Mesenchymal stem cell (in vitro differentiated cells and primary cell): ENCODE measurements at regions not wholly inside any gene's neighbourhood (a gene's known extent, or its start where the extent isn't known, plus 50 kb on each side); places are given as distances from the start of the nearest gene placed in this dataset.

Experiments used
- DNase-seq: peaks from one replicate; pipeline ENCODE4 v3.0.0-alpha.2; 2013
- H2AFZ ChIP-seq: one replicate; pipeline ENCODE4 v1.6.1; 2013; ENCODE audit warnings: low read depth, mild to moderate bottlenecking, control low read depth, inconsistent platforms, low read length, moderate library complexity
- H2AK5ac ChIP-seq: 2 replicates; pipeline ENCODE4 v1.6.1; 2013; ENCODE audit warnings: low read length, moderate library complexity, mild to moderate bottlenecking, inconsistent platforms; ENCODE audit not compliant: severe bottlenecking
- H2BK120ac ChIP-seq: one replicate; pipeline ENCODE4 v1.6.1; 2013; ENCODE audit warnings: low read depth, mild to moderate bottlenecking, inconsistent platforms, low read length, moderate library complexity
- H2BK12ac ChIP-seq, 2 experiments: one replicate each; pipeline ENCODE4 v1.6.1; 2013; ENCODE audit warnings: inconsistent platforms in 2 of 2, low read length in 2 of 2, mild to moderate bottlenecking in 2 of 2, moderate library complexity in 2 of 2, control low read depth in 1 of 2
- H2BK15ac ChIP-seq: one replicate; pipeline ENCODE4 v1.6.1; 2013; ENCODE audit warnings: mild to moderate bottlenecking, low read depth, inconsistent platforms; ENCODE audit not compliant: poor library complexity, severe bottlenecking
- H2BK5ac ChIP-seq: 2 replicates; pipeline ENCODE4 v1.6.1; 2013; ENCODE audit warnings: low read depth, mild to moderate bottlenecking, low read length, control low read depth, inconsistent platforms; ENCODE audit not compliant: poor library complexity, severe bottlenecking
- H3K14ac ChIP-seq, 2 experiments: one replicate each; pipeline ENCODE4 v1.6.1; 2013; ENCODE audit warnings: inconsistent platforms in 2 of 2, low read length in 2 of 2, control low read depth in 1 of 2, mild to moderate bottlenecking in 1 of 2, moderate library complexity in 1 of 2
- H3K18ac ChIP-seq, 2 experiments: one replicate each; pipeline ENCODE4 v1.6.1; 2013; ENCODE audit warnings: inconsistent platforms in 2 of 2, low read length in 2 of 2, control low read depth in 1 of 2, low read depth in 1 of 2, mild to moderate bottlenecking in 1 of 2
- H3K23ac ChIP-seq, 2 experiments: one replicate each; pipeline ENCODE4 v1.6.1; 2013; ENCODE audit warnings: inconsistent platforms in 2 of 2, low read length in 2 of 2, mild to moderate bottlenecking in 2 of 2, moderate library complexity in 2 of 2, control low read depth in 1 of 2
- H3K27ac ChIP-seq: 2 replicates; pipeline ENCODE4 v1.5.1; 2013; ENCODE audit warnings: mild to moderate bottlenecking, moderate library complexity, low read length, control low read depth, inconsistent platforms; ENCODE audit not compliant: poor library complexity, severe bottlenecking
- H3K27me3 ChIP-seq, 2 experiments: 2 replicates each; pipeline versions ENCODE4 v1.6.1 to v1.7.0; 2013; ENCODE audit warnings: low read length in 2 of 2, mild to moderate bottlenecking in 2 of 2, moderate library complexity in 2 of 2, control low read depth in 1 of 2, inconsistent platforms in 1 of 2; ENCODE audit not compliant: control insufficient read depth in 1 of 2, insufficient read depth in 1 of 2
- H3K36me3 ChIP-seq, 2 experiments: 2 replicates each; pipeline versions ENCODE4 v1.6.1 to v1.7.0; 2013; ENCODE audit warnings: low read length in 2 of 2, control low read depth in 1 of 2, inconsistent platforms in 1 of 2, low read depth in 1 of 2, mild to moderate bottlenecking in 1 of 2; ENCODE audit not compliant: insufficient read depth in 2 of 2, control insufficient read depth in 1 of 2
- H3K4ac ChIP-seq, 2 experiments: one replicate each; pipeline ENCODE4 v1.6.1; 2013; ENCODE audit warnings: inconsistent platforms in 2 of 2, low read length in 2 of 2, mild to moderate bottlenecking in 2 of 2, moderate library complexity in 2 of 2, control low read depth in 1 of 2, low read depth in 1 of 2
- H3K4me1 ChIP-seq: 2 replicates; pipeline ENCODE4 v1.6.1; 2013; ENCODE audit warnings: low read depth, low read length, control low read depth; ENCODE audit not compliant: control insufficient read depth, insufficient read depth
- H3K4me2 ChIP-seq: 2 replicates; pipeline ENCODE4 v1.6.1; 2013; ENCODE audit warnings: low read length, mild to moderate bottlenecking, inconsistent platforms; ENCODE audit not compliant: poor library complexity, severe bottlenecking
- H3K4me3 ChIP-seq, 2 experiments: 2 replicates each; pipeline versions ENCODE4 v1.5.1 to v1.7.0; 2013; ENCODE audit warnings: low read length in 2 of 2, mild to moderate bottlenecking in 2 of 2, control low read depth in 1 of 2, low read depth in 1 of 2; ENCODE audit not compliant: insufficient read depth in 1 of 2
- H3K79me1 ChIP-seq: replicated peaks from 2 replicates; pipeline ENCODE4 v1.6.1; 2013; ENCODE audit warnings: mild to moderate bottlenecking, control low read depth, low read length, inconsistent platforms; ENCODE audit not compliant: poor library complexity, severe bottlenecking
- H3K9ac ChIP-seq: 2 replicates; pipeline ENCODE4 v1.7.0; 2013; ENCODE audit warnings: mild to moderate bottlenecking, low read length, moderate library complexity
- H3K9me3 ChIP-seq: 2 replicates; pipeline ENCODE4 v1.7.0; 2013; ENCODE audit warnings: mild to moderate bottlenecking, low read length; ENCODE audit not compliant: control insufficient read depth
- H4K8ac ChIP-seq: one replicate; pipeline ENCODE4 v1.6.1; 2013; ENCODE audit warnings: inconsistent platforms, mild to moderate bottlenecking, low read length, moderate library complexity
- H4K91ac ChIP-seq: one replicate; pipeline ENCODE4 v1.6.1; 2013; ENCODE audit warnings: mild to moderate bottlenecking, low read length, inconsistent platforms
- WGBS: methylation state at CpG from one replicate; pipeline ENCODE4 v1.1.7; 2013; ENCODE audit warnings: mixed read lengths; 5-methylcytosine and 5-hydroxymethylcytosine counted together

DNA sequence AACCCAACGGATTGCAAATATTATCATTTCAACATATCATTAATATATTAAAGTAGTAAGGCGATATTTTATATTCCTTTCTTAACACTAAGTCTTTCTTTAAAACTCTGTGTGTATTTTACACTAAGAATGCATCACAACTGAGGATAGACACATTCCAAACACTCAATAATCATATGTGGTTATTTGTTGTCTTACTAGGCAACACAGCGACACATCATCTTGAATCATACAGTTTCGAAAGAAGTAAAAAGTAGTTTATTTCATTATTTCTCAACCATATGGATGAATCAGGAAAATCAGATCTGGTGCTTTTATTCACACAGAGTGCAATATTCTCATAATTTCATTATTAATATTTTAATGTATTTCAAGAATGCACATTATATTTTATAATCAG, 662.4 kb downstream of the EPHA7 start:
- Histone ChIP-seq H3K79me1 (no peaks in the 10 kb centered on the region), H2BK15ac (no peak overlapping the region), H2BK12ac (no peak overlapping the region), H2AFZ (no peak overlapping the region), H3K9ac (peak overlapping the region; percentile 48), H3K27ac (no peak overlapping the region), H3K27me3 (no peaks in the 10 kb centered on the region), H3K18ac (no peak overlapping the region), H3K9me3 (peaks cover 20% of the 10 kb centered on the region), H2BK5ac (no peak overlapping the region), H3K14ac (no peak overlapping the region), H3K4me2 (no peak overlapping the region), H3K4me3 (no peak overlapping the region), H3K36me3 (no peaks in the 10 kb centered on the region), H2BK120ac (no peak overlapping the region), H2AK5ac (no peak overlapping the region), H3K4ac (no peak overlapping the region), H4K91ac (no peak overlapping the region), H3K4me1 (peaks cover 2% of the 10 kb centered on the region), H4K8ac (no peak overlapping the region), H3K23ac (no peak overlapping the region)
- DNase-seq: peak; percentile 70
- no CpG with 5 or more reads among the region's 4 CpGs for WGBS

DNA sequence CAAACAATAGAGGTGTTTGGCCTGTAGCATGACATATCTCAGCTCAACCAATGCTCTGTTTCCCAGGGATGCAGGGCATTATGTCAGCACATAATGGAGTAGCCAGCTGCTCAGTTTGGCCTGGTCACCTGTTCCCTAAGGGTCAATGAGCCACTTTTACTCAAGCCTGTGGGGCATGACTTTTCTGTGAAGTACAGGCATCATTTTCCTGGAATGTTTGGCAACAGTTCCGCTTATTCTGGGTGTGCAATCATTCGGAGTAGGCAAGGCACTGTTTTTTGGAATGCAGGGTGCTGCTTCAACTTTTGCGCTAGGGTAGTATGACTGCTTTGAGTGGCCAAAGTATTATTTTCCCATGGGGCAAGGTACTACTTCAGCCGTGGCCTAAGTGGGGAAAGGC, 665.4 kb downstream of the EPHA7 start:
- no peaks in the 10 kb centered on the region for H3K79me1 ChIP-seq
- no peak overlapping the region for H4K91ac ChIP-seq
- H3K23ac ChIP-seq: no peak overlapping the region
- H2AFZ ChIP-seq: no peak overlapping the region
- H3K36me3 ChIP-seq: no peaks in the 10 kb centered on the region
- no peak overlapping the region for H2BK120ac ChIP-seq
- no peaks in the 10 kb centered on the region for H3K27me3 ChIP-seq
- no peak overlapping the region for H3K27ac ChIP-seq
- no peak overlapping the region for H3K9ac ChIP-seq
- DNase-seq: no peak
- H3K4me1 ChIP-seq: peaks cover 2% of the 10 kb centered on the region
- H2BK15ac ChIP-seq: no peak overlapping the region
- H3K9me3 ChIP-seq: peaks cover 28% of the 10 kb centered on the region
- no peak overlapping the region for H2BK12ac ChIP-seq
- no peak overlapping the region for H3K18ac ChIP-seq
- H3K4ac ChIP-seq: no peak overlapping the region
- 97% methylated on average over 4 of the region's 4 CpGs for WGBS
- H4K8ac ChIP-seq: no peak overlapping the region
- H3K4me3 ChIP-seq: no peak overlapping the region
- no peak overlapping the region for H3K14ac ChIP-seq
- H2AK5ac ChIP-seq: no peak overlapping the region
- no peak overlapping the region for H2BK5ac ChIP-seq
- no peak overlapping the region for H3K4me2 ChIP-seq

DNA sequence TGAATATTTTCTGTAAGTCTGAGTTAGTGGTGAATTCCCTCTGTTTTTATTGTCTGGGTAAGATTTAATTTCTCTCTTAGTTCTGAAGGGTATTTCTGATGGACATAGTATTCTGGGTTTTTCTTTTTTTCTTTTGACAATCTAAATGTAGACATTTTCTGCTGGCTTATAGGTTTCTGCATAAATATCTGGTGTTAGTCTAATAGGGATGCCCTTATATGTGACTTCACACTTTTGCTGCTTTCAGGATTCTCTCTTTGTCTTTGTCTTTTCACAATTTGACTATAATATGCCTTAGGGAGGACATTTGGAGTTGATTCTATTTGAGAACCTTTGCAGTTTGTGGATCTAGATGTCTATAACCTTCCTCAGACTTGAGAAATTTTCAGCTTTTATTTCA, 667.2 kb downstream of the EPHA7 start:
- no peak overlapping the region for H2BK120ac ChIP-seq
- H3K27ac ChIP-seq: no peak overlapping the region
- H4K8ac ChIP-seq: no peak overlapping the region
- no peak overlapping the region for H3K4ac ChIP-seq
- no peak overlapping the region for H2BK5ac ChIP-seq
- no peak overlapping the region for H3K9ac ChIP-seq
- no peaks in the 10 kb centered on the region for H3K27me3 ChIP-seq
- no peaks in the 10 kb centered on the region for H3K4me1 ChIP-seq
- H3K4me2 ChIP-seq: no peak overlapping the region
- no peak overlapping the region for H2BK15ac ChIP-seq
- no peak overlapping the region for H2BK12ac ChIP-seq
- H3K79me1 ChIP-seq: no peaks in the 10 kb centered on the region
- no peak for DNase-seq
- H3K9me3 ChIP-seq: peaks cover 28% of the 10 kb centered on the region
- no peak overlapping the region for H3K14ac ChIP-seq
- no peak overlapping the region for H2AK5ac ChIP-seq
- H3K36me3 ChIP-seq: no peaks in the 10 kb centered on the region
- H3K18ac ChIP-seq: no peak overlapping the region
- H2AFZ ChIP-seq: no peak overlapping the region
- H3K4me3 ChIP-seq: no peak overlapping the region
- H4K91ac ChIP-seq: no peak overlapping the region
- H3K23ac ChIP-seq: no peak overlapping the region

DNA sequence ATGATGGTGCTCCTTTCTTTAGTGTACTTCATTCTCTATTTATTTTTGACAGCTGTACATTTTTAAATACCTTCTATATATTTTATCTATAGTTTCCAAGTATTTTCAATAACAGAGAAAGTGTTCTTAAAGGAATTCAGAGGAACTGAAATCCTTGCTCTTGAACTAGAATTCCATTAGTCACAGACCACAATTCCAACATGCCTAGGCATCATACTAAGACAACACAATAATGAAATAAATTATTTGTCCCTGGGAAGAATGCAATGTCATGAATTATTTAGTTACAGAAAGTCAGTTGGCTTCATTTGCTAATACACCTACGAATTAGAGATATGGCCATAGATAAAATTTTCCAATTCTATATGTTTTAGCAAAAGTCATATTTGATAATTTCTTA, 671.2 kb downstream of the EPHA7 start:
- no peak overlapping the region for H3K23ac ChIP-seq
- no peaks in the 10 kb centered on the region for H3K36me3 ChIP-seq
- H3K4ac ChIP-seq: no peak overlapping the region
- no peaks in the 10 kb centered on the region for H3K79me1 ChIP-seq
- H2BK15ac ChIP-seq: no peak overlapping the region
- no peak overlapping the region for H2AK5ac ChIP-seq
- H4K8ac ChIP-seq: no peak overlapping the region
- H3K4me1 ChIP-seq: no peaks in the 10 kb centered on the region
- no peak overlapping the region for H3K18ac ChIP-seq
- no peak for DNase-seq
- H3K4me3 ChIP-seq: no peak overlapping the region
- H2BK12ac ChIP-seq: no peak overlapping the region
- no peaks in the 10 kb centered on the region for H3K27me3 ChIP-seq
- no peak overlapping the region for H2BK5ac ChIP-seq
- no CpG with 5 or more reads among the region's 1 CpG for WGBS
- H3K14ac ChIP-seq: no peak overlapping the region
- no peak overlapping the region for H4K91ac ChIP-seq
- H3K27ac ChIP-seq: no peak overlapping the region
- peaks cover 20% of the 10 kb centered on the region for H3K9me3 ChIP-seq
- no peak overlapping the region for H2AFZ ChIP-seq
- H3K9ac ChIP-seq: no peak overlapping the region
- H3K4me2 ChIP-seq: no peak overlapping the region
- H2BK120ac ChIP-seq: no peak overlapping the region
